Neural progenitor cell (in vitro differentiated cells): ENCODE measurements at regions not wholly inside any gene's neighbourhood (a gene's known extent, or its start where the extent isn't known, plus 50 kb on each side); places are given as distances from the start of the nearest gene placed in this dataset.

Experiments
- EZH2phosphoT487 ChIP-seq: fragments of 200-600 bp; sonication (generic); IDR thresholded peaks from 2 replicates; pipeline ENCODE4 v1.6.1; 2017; ENCODE audit warnings: antibody characterized with exemption
- TF ChIP-seq, protein P1 (sequence below): fragments of 200-600 bp; sonication (generic); IDR thresholded peaks from 2 replicates; pipeline ENCODE4 v1.5.1; 2017; ENCODE audit warnings: antibody characterized with exemption, mild to moderate bottlenecking

DNA sequence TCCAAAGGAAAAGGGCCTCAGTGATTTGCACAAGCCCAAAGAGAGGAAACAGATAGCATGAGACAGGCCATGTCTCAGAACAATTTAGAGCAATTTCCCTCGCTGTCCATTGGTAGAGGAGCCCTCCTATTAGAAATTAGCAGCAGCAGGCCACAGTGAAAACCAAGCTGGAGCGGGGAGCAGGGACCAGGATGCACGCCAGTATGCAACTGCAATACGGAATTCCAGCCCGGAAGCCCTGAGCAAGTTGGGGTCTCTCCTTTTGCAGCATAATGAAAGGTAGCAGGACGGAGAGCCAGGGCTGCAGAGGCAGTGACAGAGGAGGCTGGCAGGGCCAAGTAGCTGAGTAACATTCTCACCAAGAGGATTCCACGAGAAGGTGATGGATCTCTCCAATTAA, 84.9 kb upstream of the CLMN start:
- TF ChIP-seq, protein P1, sequence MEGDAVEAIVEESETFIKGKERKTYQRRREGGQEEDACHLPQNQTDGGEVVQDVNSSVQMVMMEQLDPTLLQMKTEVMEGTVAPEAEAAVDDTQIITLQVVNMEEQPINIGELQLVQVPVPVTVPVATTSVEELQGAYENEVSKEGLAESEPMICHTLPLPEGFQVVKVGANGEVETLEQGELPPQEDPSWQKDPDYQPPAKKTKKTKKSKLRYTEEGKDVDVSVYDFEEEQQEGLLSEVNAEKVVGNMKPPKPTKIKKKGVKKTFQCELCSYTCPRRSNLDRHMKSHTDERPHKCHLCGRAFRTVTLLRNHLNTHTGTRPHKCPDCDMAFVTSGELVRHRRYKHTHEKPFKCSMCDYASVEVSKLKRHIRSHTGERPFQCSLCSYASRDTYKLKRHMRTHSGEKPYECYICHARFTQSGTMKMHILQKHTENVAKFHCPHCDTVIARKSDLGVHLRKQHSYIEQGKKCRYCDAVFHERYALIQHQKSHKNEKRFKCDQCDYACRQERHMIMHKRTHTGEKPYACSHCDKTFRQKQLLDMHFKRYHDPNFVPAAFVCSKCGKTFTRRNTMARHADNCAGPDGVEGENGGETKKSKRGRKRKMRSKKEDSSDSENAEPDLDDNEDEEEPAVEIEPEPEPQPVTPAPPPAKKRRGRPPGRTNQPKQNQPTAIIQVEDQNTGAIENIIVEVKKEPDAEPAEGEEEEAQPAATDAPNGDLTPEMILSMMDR, result no peak
- no peak for TF ChIP-seq EZH2phosphoT487
